Stimulated activated CD4-positive, alpha-beta T cell treated with anti-CD3 and anti-CD28 coated beads, Interleukin-2, amount 100 ng/mL, for 24 hours (primary cell): ENCODE measurements at regions not wholly inside any gene's neighbourhood (a gene's known extent, or its start where the extent isn't known, plus 50 kb on each side); places are given as distances from the start of the nearest gene placed in this dataset.

Experiments
- DNase-seq, 2 donors: peaks; one replicate each; pipeline ENCODE4 v3.0.0-alpha.2; 2020

DNA sequence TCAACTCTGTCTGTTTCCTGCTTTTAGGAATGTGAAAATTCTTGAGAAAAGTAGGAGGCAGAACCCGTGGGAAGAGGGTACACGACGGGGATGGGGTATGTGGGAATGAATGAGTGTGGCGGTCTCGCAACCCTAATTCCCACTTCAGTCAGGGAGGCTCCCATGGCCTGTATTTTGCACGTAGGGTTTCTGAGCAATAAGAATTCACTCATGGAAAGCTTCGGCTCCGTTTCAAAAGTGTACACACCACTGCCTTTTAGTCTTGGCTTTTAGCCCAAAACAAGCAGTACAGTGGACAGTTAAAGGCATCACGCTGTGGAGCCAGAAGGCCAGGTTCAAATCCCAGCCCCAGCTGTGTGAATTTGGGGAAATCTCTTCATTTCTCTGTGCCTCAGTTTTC, 116.7 kb downstream of the MN1 start:
- DNase-seq, result no peak

DNA sequence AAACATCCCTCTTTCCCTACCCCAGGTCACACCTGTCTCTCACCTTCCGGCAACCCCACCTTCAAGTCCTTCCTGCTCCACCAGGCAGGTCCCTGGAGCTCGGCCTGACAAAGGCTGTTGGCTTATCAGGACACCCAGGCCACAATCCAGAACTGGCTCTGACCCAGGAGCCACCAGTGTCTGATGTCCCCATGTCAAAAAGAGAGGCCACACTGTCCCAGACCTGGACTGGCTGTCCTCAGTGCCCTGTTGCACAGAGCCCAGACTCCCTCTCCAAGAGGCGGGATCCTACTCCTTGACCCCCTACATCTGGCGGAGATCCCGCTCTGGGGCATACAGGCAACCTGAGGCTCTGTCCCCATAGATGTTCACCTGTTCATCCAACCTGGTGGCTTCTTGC, 116.0 kb downstream of the MN1 start:
- DNase-seq, result no peak

GRCh38 chr22:27685970-27686369, 115.6 kb downstream of the MN1 start:
- no peak for DNase-seq

DNA sequence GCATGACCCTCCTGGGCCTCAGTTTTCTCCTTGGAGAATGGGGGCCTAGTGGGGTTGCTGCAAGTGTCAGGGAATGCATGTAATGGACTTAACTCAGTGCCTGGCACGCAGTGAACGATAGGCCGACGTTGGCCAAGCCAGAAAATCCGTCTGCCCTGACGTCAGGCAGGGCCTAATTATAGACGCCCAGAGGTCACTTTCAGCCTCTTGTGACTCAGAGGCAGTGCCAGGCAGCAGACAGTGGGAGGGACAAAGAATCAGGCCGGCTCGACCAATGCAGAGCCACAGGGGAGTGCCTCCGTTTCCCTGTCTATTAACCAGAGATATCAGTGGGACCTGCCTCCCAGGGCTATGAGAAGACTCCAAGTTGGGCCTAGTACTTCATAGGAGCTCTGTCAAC, 115.0 kb downstream of the MN1 start:
- DNase-seq, result no peak

DNA sequence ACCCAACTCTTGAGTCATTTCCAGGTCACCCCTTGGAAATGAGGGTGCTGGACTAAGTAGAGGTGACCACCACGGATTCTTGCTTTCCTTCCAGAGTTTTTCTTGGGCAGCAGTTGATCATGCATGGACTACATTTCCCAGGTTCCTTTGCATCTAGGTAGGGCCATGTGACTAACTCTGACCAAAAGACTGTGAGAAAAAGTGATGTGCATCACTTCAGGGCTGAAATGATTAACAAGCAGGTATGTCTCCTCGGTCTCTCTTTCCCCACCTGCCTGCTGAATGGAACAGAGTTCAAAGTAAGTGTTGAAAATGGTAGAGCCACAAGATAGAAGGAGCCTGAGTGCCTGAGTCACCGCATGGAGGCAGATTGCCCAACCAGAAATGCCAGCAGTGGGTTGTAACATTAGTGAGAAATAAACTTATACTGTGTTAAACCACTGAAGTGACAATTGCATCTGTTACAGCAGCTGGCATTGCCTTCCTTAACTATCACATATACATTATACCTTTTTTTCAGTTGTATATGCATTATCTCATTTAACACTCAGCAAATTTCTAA, 113.5 kb downstream of the MN1 start:
- DNase-seq, result no peak

DNA sequence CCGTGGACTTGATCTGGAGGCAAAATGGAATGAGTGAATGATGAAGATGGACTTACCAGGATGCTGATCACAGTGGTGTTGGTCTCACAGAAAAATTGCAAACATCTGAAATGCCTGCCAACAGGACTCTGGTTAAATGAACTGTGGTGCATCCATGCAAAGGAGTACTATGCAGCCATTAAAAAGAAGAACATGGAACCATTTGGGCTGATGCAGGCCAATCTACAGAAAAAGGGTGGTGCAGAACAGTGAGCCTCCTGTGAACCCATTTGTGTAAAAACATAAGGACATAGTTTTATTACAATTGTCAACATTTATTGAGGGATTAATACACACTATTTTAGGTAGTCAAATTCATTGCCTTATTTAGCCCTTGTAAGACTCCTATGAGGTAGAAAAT, 111.9 kb downstream of the MN1 start:
- no peak for DNase-seq

- DNase-seq, result no peak
These were observed 111.0 kb downstream of the MN1 start for GRCh38 chr22:27690599-27690998.

GRCh38 chr22:27692243-27692642, 109.3 kb downstream of the MN1 start:
- no peak for DNase-seq

GRCh38 chr22:27695925-27696324, 105.6 kb downstream of the MN1 start:
- no peak for DNase-seq

- no peak for DNase-seq
These were observed 103.7 kb downstream of the MN1 start for GRCh38 chr22:27697888-27698287.
